Spleen (tissue), 11 donors: ENCODE measurements at regions not wholly inside any gene's neighbourhood (a gene's known extent, or its start where the extent isn't known, plus 50 kb on each side); places are given as distances from the start of the nearest gene placed in this dataset.
A peak's percentile ranks its signal among the peaks of the same experiment; 100 is the strongest.
"Not testable (repeated sequence)": the region's sequence is repeated elsewhere in the genome, so short reads cannot be mapped to it uniquely, and the experiment has no call there.

Experiments
- DNase-seq: peaks from one replicate; pipeline ENCODE4 v3.0.0-alpha.2; 2020
- H3K27ac ChIP-seq, 8 donors: fragments of 200-600 bp; sonication (generic) in 7 of 8; 1 replicate in 4 of 8; 2 replicates in 4 of 8; pipeline versions ENCODE4 v1.5.0 to v1.8.0; 2016 to 2021; ENCODE audit warnings: inconsistent platforms in 4 of 8, mild to moderate bottlenecking in 4 of 8, moderate library complexity in 1 of 8
- H3K27me3 ChIP-seq, 7 donors: fragments of 200-600 bp; sonication (generic) in 6 of 7; replicated peaks in 1 of 7; 1 replicate in 4 of 7; 2 replicates in 3 of 7; pipeline versions ENCODE4 v1.5.0 to v1.8.0; 2016 to 2021; ENCODE audit warnings: inconsistent platforms in 3 of 7, mild to moderate bottlenecking in 1 of 7
- H3K36me3 ChIP-seq, 6 donors: fragments of 200-600 bp; sonication (generic) in 5 of 6; 1 replicate in 4 of 6; 2 replicates in 2 of 6; pipeline versions ENCODE4 v1.5.0 to v1.8.0; 2016 to 2021; ENCODE audit warnings: inconsistent platforms in 2 of 6
- H3K4me1 ChIP-seq, 6 donors: fragments of 200-600 bp; sonication (generic) in 5 of 6; 1 replicate in 3 of 6; 2 replicates in 3 of 6; pipeline versions ENCODE4 v1.5.0 to v1.8.0; 2016 to 2021; ENCODE audit warnings: inconsistent platforms in 3 of 6
- H3K4me3 ChIP-seq, 8 donors: fragments of 200-600 bp; sonication (generic) in 7 of 8; 1 replicate in 4 of 8; 2 replicates in 4 of 8; pipeline versions ENCODE4 v1.5.0 to v1.8.0; 2016 to 2021; ENCODE audit warnings: inconsistent platforms in 4 of 8, mild to moderate bottlenecking in 4 of 8, moderate library complexity in 2 of 8
- H3K9me3 ChIP-seq, 8 donors: fragments of 200-600 bp; sonication (generic) in 7 of 8; 1 replicate in 4 of 8; 2 replicates in 4 of 8; pipeline versions ENCODE4 v1.5.0 to v1.8.0; 2016 to 2021; ENCODE audit warnings: inconsistent platforms in 4 of 8
- CTCF ChIP-seq, 11 experiments: fragments of 200-600 bp in 7 of 11; fragments of 450-650 bp in 4 of 11; sonication (generic) in 4 of 11; IDR thresholded peaks in 8 of 11; conservative IDR thresholded peaks in 3 of 11; 1 replicate in 7 of 11; 2 replicates in 4 of 11; pipeline versions ENCODE4 v1.4.0 to v1.8.0; 2016 to 2021; ENCODE audit warnings: antibody characterized with exemption in 11 of 11, inconsistent platforms in 4 of 11, mild to moderate bottlenecking in 1 of 11
- POLR2A ChIP-seq, 3 donors: fragments of 450-650 bp; IDR thresholded peaks; one replicate each; pipeline ENCODE4 v1.5.1; 2017; ENCODE audit warnings: antibody characterized with exemption in 3 of 3, mild to moderate bottlenecking in 1 of 3
- POLR2AphosphoS5 ChIP-seq, 3 donors: sonication (generic); formaldehyde crosslinking; IDR thresholded peaks; one replicate each; pipeline ENCODE4 v1.5.1; 2017; ENCODE audit warnings: antibody characterized with exemption in 3 of 3
- WGBS, 5 donors: extraction: QIAGEN DNeasy Blood & Tissue Kit in 3 of 5; methylation state at CpG; one replicate each; pipeline versions ENCODE4 v1.1.5 to v1.1.7; 2013 to 2018; 5-methylcytosine and 5-hydroxymethylcytosine counted together
- intact Hi-C: fragments of 100-400 bp; cut with DNase I; formaldehyde crosslinking; loops from one replicate; pipeline ENCODE4 v1.15.0; 2023; ENCODE audit warnings: low total_unique reads
- donor health status: healthy with polysubstance abuse.
- donor health status: DM: no; HTN: no; CAD: no; lungs with moderate emphysema.
- donor health status: DM: no; HTN: no; CAD: no.
- donor health status: Bipolar disorder and iron deficiency.
- donor health status: healthy.
- donor health status: DM: no; HTN: no; CAD: no.
- donor health status: DM: yes; HTN: yes; CAD: no.

DNA sequence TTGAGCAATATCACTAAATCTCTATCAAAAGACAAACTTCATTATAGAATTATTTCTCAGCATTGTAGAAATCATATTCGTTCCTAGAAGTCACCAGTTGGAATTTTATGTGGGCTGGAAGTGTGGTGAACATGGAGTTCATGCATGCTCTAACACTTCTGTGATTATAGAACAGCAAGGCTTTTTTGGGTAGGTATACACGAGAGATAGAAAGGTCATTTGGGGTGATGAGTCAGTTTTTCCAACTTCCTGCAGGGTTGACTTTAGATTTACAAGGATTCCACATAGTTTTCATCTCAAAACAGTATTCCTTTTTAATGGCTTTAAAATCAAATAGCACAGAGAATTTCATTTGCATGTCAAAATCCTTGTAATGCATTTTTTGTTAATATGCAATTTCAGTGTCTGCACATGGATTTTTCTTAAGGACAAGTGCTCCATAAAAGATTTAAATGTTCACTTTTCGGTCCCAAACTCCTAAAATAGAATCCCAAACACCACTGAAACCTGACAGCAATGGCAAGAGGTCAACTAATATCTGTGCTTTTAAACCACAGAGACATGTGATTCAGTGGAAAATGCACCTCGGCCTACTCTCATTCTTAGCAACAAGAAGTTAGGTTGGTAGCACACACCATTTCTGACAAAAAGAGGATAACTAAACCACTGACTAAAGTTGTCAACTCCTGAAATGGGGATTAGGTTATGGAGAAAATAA is 211.0 kb downstream of the MOXD1 start:
- Histone ChIP-seq H3K9me3 (peaks cover 0 to 8% (median 6%) of the 10 kb centered on the region in 8 donors), H3K4me1 (no peaks in the 10 kb centered on the region), H3K27me3 (no peaks in the 10 kb centered on the region), H3K27ac (peak overlapping the region in 1 of 8 donors; percentile 12), H3K4me3 (no peak overlapping the region), H3K36me3 (no peaks in the 10 kb centered on the region)
- 50 to 67% (median 58%) methylated on average over 4 of the region's 4 CpGs for WGBS, 5 donors
- TF ChIP-seq POLR2AphosphoS5 (IDR thresholded peaks at IDR 0.05) (no peak), POLR2A (IDR thresholded peaks at IDR 0.05) (no peak), CTCF (IDR thresholded peaks at IDR 0.05 in 8 of 11, conservative IDR thresholded peaks at IDR 0.05 in 3 of 11) (no peak)
- intact Hi-C loops: no loop called here
- no peak for DNase-seq

DNA sequence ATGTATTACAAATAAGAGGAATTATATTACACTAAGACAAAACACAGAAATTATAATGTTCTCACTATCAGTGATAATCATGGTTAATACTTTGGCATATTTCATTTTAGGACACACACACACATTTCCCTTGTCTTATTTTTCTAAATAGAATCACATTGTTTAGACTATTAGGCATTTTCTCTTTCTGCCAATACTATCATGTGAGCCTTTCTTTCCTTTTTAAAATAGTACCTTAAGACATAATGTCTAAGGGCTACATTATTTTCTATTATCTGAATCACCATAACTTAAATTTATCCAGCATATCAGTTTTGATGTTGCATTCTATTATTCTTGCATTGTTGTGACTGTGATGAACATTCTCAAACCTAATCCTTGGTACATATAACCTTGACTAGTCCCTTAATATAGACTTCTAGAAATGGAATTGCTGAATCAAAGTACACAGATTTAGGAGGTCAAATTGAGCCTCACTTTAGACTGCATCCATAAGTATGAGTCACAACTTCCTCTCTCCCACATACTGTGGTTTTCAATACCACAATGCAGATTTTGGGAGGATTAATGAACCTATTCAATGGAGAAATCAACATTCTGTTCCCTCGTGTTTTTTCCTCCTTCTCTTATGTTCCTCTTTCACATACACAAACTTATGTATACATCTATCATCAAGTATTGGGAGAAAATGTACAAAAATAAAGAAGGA is 212.6 kb downstream of the MOXD1 start:
- TF ChIP-seq POLR2AphosphoS5 (IDR thresholded peaks at IDR 0.05) (no peak), CTCF (IDR thresholded peaks at IDR 0.05 in 8 of 11, conservative IDR thresholded peaks at IDR 0.05 in 3 of 11) (no peak)
- intact Hi-C loops: no loop called here

GRCh38 chr6:132187816-132188215 is 213.5 kb downstream of the MOXD1 start:
- H3K27ac ChIP-seq: no peak overlapping the region
- intact Hi-C loops: no loop called here
- H3K9me3 ChIP-seq: peaks cover 0 to 4% (median 0%) of the 10 kb centered on the region in 8 donors
- H3K27me3 ChIP-seq: no peaks in the 10 kb centered on the region
- no peaks in the 10 kb centered on the region for H3K4me1 ChIP-seq
- no peak for DNase-seq
- H3K36me3 ChIP-seq: no peaks in the 10 kb centered on the region
- H3K4me3 ChIP-seq: no peak overlapping the region
- 88 to 98% (median 94%) methylated on average over 1 of the region's 1 CpG for WGBS, 5 donors
- TF ChIP-seq POLR2A (IDR thresholded peaks at IDR 0.05) (no peak), CTCF (IDR thresholded peaks at IDR 0.05 in 8 of 11, conservative IDR thresholded peaks at IDR 0.05 in 3 of 11) (no peak), POLR2AphosphoS5 (IDR thresholded peaks at IDR 0.05) (no peak)

More for the DNA sequence above, 212.6 kb downstream of the MOXD1 start:
- Histone ChIP-seq H3K9me3 (peaks cover 0 to 4% (median 0%) of the 10 kb centered on the region in 8 donors), H3K36me3 (no peaks in the 10 kb centered on the region), H3K27ac (no peak overlapping the region), H3K4me1 (no peaks in the 10 kb centered on the region), H3K27me3 (no peaks in the 10 kb centered on the region), H3K4me3 (no peak overlapping the region)
- WGBS, 5 donors: 5 to 15% (median 11%) methylated on average over 1 of the region's 1 CpG
- no peak for DNase-seq

- H3K36me3 ChIP-seq, intact Hi-C loops, H3K27ac ChIP-seq, H3K4me3 ChIP-seq, H3K27me3 ChIP-seq, H3K4me1 ChIP-seq, DNase-seq: not testable (repeated sequence)
- 39 to 61% (median 52%) methylated on average over 1 of the region's 1 CpG for WGBS, 5 donors
- H3K9me3 ChIP-seq: peaks cover 0 to 12% (median 0%) of the 10 kb centered on the region in 8 donors
These were observed 216.3 kb downstream of the MOXD1 start for GRCh38 chr6:132184966-132185365.
